ENCODE measurements at regions not wholly inside any gene's neighbourhood (a gene's known extent, or its start where the extent isn't known, plus 50 kb on each side); places are given as distances from the start of the nearest gene placed in this dataset.
A peak's percentile ranks its signal among the peaks of the same experiment; 100 is the strongest.
"Not testable (repeated sequence)": the region's sequence is repeated elsewhere in the genome, so short reads cannot be mapped to it uniquely, and the experiment has no call there.

GRCh38 chr9:30039712-30040111 is 2344.7 kb upstream of the ACO1 start:
- DNase-seq (ENCODE audit: low spot score) (peak; percentile 3), FAIRE-seq (no peak)

- DNase-seq (ENCODE audit: low spot score) (no peak), FAIRE-seq (no peak)
Measured at GRCh38 chr9:30048396-30048795, 2336.0 kb upstream of the ACO1 start.

DNA sequence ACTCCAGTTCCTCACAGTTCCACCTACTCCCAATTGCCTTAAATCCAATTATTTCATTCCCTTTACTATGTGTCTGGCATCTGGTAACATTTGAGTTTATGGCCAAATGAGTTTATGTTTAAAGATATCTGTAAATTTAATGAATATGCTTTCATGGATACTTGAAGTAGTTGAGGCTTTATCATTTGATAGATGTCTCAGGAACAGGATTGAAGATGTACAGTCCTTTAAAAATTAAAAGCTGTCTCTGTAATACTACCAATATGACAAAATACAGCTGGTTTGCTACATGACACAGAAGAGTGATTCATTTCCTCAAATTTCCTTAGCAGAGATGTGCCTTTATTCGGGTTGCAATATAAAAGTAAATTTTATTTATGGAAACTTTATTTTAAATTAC is 2326.0 kb upstream of the ACO1 start:
- DNase-seq (ENCODE audit: low spot score), result no peak
- FAIRE-seq, result no peak

- DNase-seq (ENCODE audit: low spot score), result no peak
- FAIRE-seq, result no peak
Measured at GRCh38 chr9:30060976-30061375, 2323.5 kb upstream of the ACO1 start.

- FAIRE-seq, result peak; percentile 59
- peak; percentile 13 for DNase-seq (ENCODE audit: low spot score)
Measured at GRCh38 chr9:30065888-30066287, 2318.6 kb upstream of the ACO1 start.

DNA sequence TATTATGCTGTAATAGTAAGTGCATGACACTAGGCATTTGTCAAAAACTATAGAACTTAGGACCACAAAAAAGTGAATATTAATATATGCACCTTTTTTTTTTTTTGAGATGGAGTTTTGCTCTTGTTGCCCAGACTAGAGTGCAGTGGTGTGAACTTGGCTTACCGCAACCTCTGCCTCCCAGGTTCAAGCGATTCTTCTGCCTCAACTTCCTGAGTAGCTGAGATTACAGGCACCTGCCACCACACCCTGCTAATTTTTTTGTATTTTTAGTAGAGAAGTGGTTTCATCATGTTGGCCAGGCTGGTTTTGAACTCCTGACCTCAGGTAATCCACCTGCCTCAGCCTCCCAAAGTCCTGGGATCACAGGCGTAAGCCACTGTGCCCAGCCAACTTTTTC is 2315.2 kb upstream of the ACO1 start:
- not testable (repeated sequence) for FAIRE-seq

DNA sequence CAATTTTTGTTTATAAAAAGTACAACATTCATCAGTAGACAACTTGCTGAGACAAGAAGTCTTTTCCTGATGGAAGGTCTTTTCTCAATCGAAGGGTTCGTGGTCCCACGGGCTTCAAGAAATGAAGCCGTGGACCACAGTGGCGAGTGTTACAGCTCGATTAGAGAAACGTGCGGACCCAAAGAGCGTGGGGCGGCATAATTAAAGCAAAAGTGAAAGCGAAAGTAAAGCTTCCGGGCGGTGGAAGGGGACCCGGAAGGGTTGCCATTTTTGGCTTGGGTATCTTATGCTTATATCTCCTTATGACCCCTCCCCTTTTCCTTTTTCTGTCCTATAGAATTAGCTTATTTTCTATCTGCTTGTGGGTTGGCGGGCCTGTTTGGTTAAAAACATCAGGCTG is 2309.4 kb upstream of the ACO1 start:
- no peak for FAIRE-seq
- no peak for DNase-seq (ENCODE audit: low spot score)

More for the DNA sequence above, 2315.2 kb upstream of the ACO1 start:
- not testable (repeated sequence) for DNase-seq (ENCODE audit: low spot score)

- no peak for FAIRE-seq
- peak; percentile 8 for DNase-seq (ENCODE audit: low spot score)
Measured at GRCh38 chr9:30075451-30076199, 2308.8 kb upstream of the ACO1 start.

DNA sequence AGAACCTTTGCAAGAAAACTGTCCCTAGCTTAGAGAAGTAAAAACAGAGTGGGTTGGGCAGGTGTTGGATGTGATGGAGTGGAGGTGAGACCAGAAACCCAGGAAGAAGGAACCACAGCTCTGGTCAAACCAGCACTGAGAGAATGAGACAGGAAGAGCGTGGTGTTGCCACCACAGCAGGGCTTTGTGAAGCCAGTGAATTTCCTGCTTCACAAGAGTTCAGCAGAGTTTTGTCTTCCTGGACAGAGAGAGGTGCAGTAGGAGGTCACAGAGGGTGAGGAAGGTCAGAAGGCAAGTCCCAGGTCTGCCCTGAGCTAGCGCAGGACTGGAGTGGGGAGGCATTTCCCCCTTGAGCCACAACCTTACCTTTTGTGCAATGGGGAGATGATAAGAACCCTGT is 2306.2 kb upstream of the ACO1 start:
- FAIRE-seq, result no peak

DNA sequence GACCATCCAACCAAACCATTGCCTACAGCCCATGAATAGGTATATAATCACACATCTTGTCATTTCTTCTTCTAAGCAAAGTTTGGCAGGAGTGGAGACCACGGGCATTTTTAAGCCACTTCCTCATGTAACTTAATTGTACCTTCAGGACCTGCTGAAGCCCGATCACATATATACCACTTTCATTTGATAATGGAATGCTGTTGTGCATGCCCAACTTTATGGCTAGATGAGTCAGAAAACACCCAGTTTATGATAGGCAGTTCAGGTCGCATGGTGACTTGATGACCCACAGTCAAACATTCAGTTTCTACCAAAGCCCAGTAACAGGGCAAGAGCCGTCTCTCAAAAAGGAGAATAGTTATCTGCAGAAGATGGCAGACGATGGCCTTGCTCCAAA is 2295.0 kb upstream of the ACO1 start:
- no peak for FAIRE-seq
- no peak for DNase-seq (ENCODE audit: low spot score)

More for the DNA sequence above, 2306.2 kb upstream of the ACO1 start:
- no peak for DNase-seq (ENCODE audit: low spot score)

DNA sequence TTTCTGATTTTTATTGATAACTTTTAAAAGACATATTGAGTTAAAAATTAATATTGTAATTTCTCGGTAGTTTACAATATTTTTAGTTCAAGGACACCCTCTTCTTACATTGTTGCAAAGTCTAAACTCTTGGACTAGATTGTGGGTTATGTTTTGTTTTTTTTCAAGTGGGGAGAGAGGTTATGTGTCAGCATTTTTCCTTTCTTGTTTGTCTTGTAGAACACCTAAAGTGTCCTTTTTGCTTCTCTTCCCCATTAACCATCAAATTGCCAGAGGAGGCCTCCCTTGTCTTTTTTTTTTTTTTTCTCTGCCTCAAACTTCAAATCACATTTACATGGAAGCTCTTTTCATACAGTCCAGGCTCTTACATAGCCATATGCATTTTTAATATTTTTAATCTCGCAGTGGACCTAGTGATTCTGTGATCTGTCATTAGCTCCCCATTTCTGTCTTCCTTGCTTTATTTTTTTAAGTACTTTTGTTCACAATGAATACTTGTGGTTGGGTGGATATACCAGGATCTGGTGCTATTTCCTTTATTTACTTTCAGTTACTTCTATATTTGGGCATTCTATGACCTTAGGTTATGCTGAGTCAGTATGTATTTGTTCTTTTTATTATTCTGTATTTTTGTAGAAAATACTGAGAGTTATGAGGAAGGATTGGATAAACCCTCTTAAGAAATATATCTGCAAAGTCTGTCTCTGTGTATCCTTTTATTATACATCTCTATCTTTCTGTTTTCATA is 2280.6 kb upstream of the ACO1 start:
- DNase-seq (ENCODE audit: low spot score) (no peak), FAIRE-seq (no peak)

DNA sequence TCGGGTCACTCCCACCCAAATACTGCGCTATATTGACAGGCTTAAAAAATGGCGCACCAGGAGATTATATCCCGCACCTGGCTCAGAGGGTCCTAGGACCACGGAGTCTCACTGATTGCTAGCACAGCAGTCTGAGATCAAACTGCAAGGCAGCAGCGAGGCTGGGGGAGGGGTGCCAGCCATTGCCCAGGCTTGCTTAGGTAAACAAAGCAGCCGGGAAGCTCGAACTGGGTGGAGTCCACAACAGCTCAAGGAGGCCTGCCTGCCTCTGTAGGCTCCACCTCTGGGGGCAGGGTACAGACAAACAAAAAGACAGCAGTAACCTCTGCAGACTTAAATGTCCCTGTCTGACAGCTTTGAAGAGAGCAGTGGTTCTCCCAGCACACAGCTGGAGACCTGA is 2277.3 kb upstream of the ACO1 start:
- not testable (repeated sequence) for DNase-seq (ENCODE audit: low spot score); FAIRE-seq

GRCh38 chr9:30116673-30117217 is 2267.7 kb upstream of the ACO1 start:
- no peak for FAIRE-seq
- no peak for DNase-seq (ENCODE audit: low spot score)

DNA sequence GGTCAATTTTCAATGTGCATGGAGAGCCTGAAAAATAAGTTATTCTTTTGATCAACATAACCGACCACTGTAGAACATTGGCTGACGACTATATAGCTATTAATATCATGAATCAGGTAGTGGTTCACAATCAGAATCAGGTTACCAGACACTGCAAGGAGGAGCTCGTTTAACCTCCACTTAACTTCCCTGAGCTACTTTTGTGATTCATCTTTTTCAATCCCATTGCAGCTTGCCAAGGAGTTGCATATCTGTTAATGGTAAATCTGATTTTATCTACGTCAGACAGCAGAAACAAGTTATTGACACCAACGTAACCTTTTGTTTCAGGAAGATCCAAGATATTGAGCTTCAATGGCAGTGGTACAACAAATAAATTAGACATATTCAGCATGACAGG is 2263.8 kb upstream of the ACO1 start:
- DNase-seq (ENCODE audit: low spot score), result no peak
- FAIRE-seq, result no peak

DNA sequence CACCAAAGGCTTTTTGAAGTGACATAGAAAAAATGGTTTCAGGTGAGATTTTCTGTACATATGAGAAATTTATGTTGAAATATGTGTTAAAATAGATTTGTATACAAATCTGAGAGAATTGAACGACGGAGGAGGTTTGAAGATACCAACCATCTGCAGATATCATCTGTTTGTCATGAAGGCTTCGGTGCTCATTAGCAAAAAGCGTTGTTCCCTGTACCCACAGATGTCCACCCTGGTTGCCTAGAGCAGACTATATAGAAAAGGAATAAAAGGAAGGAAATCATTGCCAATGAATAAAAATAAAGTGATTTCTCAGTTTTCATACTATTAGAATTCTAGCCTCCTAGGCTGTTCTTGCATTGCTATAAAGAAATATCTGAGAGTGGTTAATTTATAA is 2262.8 kb upstream of the ACO1 start:
- no peak for DNase-seq (ENCODE audit: low spot score)
- no peak for FAIRE-seq

DNA sequence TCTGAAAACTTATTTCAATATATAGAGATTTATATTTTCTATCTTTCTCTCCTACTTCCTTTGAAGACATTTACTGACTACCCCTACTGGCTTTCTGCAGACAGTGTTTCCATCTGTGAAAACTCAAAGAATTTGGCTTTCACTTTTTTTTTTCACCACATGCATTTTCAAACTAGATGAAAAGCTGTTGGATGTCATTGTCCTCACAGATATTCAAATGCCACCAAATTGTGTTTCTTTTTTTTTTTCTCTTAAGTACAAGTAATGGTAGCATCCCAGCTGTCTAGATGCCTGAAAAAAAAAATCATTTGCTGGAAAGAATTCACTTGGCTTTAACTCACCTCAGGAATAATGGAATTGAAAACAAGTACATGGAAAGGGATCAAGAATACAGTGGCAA is 2258.6 kb upstream of the ACO1 start:
- FAIRE-seq (no peak), DNase-seq (ENCODE audit: low spot score) (no peak)

DNA sequence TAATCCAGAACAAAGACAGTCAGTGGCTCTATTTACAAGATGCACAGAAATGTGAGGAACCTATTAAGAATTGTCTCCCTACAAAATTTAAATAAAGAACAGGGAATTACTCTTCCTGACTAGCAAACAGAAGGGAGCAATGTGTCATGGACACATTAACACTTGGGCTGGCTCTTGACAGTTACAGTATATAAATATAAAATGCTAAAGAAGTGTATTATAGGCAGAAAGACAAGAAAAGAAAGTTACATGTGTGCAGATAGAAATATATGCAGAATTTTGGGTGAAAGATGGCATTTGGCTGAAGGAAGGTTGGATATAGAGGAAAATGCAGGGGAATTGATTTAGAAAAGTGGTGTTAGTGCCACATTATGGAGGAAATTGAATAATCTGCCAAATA is 2257.1 kb upstream of the ACO1 start:
- FAIRE-seq (no peak), DNase-seq (ENCODE audit: low spot score) (no peak)

GRCh38 chr9:30140407-30140806 is 2244.0 kb upstream of the ACO1 start:
- no peak for FAIRE-seq
- no peak for DNase-seq (ENCODE audit: low spot score)

DNA sequence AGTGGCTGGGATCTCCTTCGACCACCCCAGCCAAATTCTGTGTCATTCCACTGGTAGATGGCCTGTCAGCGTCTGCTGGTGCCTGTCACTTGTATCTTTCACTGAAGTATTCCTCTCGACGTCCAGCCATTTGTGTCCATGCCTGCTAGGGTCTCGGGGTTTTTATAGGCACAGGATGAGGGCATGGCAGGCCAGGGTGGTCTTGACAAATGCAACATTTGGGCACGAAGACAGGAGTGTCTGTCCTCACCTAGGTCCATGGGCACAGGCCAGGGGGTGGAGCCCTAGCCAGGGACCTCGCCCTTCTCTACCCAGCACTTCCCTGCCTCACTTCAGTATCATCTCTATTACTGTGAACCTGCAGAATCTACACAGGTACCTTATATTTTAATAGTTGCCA is 2223.9 kb upstream of the ACO1 start:
- FAIRE-seq (no peak), DNase-seq (ENCODE audit: low spot score) (no peak)

- DNase-seq (ENCODE audit: low spot score) (no peak), FAIRE-seq (no peak)
Measured at GRCh38 chr9:30172206-30172605, 2212.2 kb upstream of the ACO1 start.

DNA sequence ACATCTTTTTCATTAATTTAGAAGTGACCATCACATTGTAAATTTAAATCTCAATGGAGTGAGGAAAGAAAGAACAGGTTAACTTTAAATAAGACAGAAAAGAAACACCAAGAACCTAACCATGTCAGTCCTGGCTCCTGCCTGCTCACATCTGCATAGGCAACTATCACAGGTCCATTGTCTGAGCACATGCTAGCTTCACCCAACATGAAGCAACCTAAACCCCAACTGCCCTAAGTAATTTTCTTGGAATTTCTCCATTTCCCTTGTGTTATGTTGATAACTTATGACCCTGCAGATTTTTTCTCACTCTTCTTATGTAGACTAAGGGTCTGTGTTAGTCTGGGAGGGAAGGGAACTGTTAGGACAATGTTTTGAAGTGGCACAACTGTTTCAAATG is 2205.8 kb upstream of the ACO1 start:
- DNase-seq (ENCODE audit: low spot score) (no peak), FAIRE-seq (no peak)

DNA sequence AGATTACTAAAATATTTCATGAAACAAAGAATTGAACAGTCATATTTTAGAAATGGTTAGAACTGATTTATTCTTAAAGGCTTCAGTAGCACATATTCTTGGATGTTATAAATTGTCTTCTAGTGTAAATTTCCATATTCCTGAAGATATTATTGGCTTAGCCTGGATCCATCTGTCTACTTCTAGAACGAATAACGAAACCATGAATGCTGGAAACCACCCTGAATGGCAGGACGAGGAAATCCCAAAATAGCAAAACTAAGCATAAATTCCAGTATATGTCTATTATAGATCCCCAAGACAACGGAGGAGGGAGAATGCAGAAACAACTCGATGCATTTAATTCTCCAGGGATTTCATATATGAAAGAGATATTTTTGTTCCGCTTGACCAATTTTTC is 2191.0 kb upstream of the ACO1 start:
- DNase-seq (ENCODE audit: low spot score), result no peak
- FAIRE-seq, result no peak

- FAIRE-seq (no peak), DNase-seq (ENCODE audit: low spot score) (no peak)
Measured at GRCh38 chr9:30196941-30197340, 2187.5 kb upstream of the ACO1 start.

Data from urothelium cell line (cell line).